ENCODE measurements at regions not wholly inside any gene's neighbourhood (a gene's known extent, or its start where the extent isn't known, plus 50 kb on each side); places are given as distances from the start of the nearest gene placed in this dataset.

- TF ChIP-seq ZBTB11 (tag by site-specific recombination; conservative IDR thresholded peaks at IDR 0.05; ENCODE audit: low read depth) = no peak
- TF ChIP-seq FEZF1 (tag by site-specific recombination; IDR thresholded peaks at IDR 0.05) = no peak
- TF ChIP-seq ZNF398 (tag by site-specific recombination; IDR thresholded peaks at IDR 0.05) = no peak
- no peak for TF ChIP-seq ZNF18 (tag by site-specific recombination; IDR thresholded peaks at IDR 0.05)
- no peak for TF ChIP-seq ZNF140 (tag by site-specific recombination; IDR thresholded peaks at IDR 0.05)
- no peak for TF ChIP-seq KLF9 (tag by site-specific recombination; IDR thresholded peaks at IDR 0.05; ENCODE audit: low read depth)
- TF ChIP-seq ZNF157 (tag by site-specific recombination; IDR thresholded peaks at IDR 0.05) = no peak
- TF ChIP-seq HIC1 (tag by site-specific recombination; IDR thresholded peaks at IDR 0.05) = no peak
Measured at GRCh38 chr1:222079566-222079965, 337.7 kb upstream of the DUSP10 start (continued).

- ChIA-PET CTCF (no interaction called here), POLR2A (no interaction called here)
- no peaks in the 10 kb centered on the region for H3K36me3 ChIP-seq (ENCODE audit: control insufficient read depth in 2 of 2, insufficient read depth in 1 of 2, low read length in 2 of 2)
- no peaks in the 10 kb centered on the region for H3K4me1 ChIP-seq (ENCODE audit: control insufficient read depth, insufficient read depth, low read length)
- no peak for TF ChIP-seq ZNF214 (tag by site-specific recombination; IDR thresholded peaks at IDR 0.05; ENCODE audit: borderline replicate concordance)
- TF ChIP-seq ZNF398 (tag by site-specific recombination; IDR thresholded peaks at IDR 0.05) = no peak
- no peak for TF ChIP-seq ZNF558 (tag by site-specific recombination; IDR thresholded peaks at IDR 0.05)
- no peak for TF ChIP-seq ZEB2 (tag by site-specific recombination; IDR thresholded peaks at IDR 0.05)
- TF ChIP-seq YY2 (tag by site-specific recombination; IDR thresholded peaks at IDR 0.05) = no peak
- TF ChIP-seq ZNF621 (tag by site-specific recombination; IDR thresholded peaks at IDR 0.05) = no peak
- no peak for TF ChIP-seq ZNF341 (tag by site-specific recombination; IDR thresholded peaks at IDR 0.05; ENCODE audit: low read depth)
- no peak for TF ChIP-seq GLI4 (tag by site-specific recombination; IDR thresholded peaks at IDR 0.05)
- no peak for TF ChIP-seq ZNF274 (IDR thresholded peaks at IDR 0.05; ENCODE audit: low read length)
- no peak for TF ChIP-seq ZNF274 (tag by site-specific recombination; IDR thresholded peaks at IDR 0.05; ENCODE audit: borderline replicate concordance)
- no peak for TF ChIP-seq ZNF48 (tag by site-specific recombination; IDR thresholded peaks at IDR 0.05)
- no peak for TF ChIP-seq ZNF677 (tag by site-specific recombination; IDR thresholded peaks at IDR 0.05)
- TF ChIP-seq PRDM2 (tag by site-specific recombination; IDR thresholded peaks at IDR 0.05; ENCODE audit: borderline replicate concordance) = no peak
- H3K4me3 ChIP-seq (ENCODE audit: low read depth, low read length) = no peak overlapping the region
- H3K9me3 ChIP-seq (ENCODE audit: control insufficient read depth, insufficient read depth, low read depth, low read length) = no peaks in the 10 kb centered on the region
- H3K27ac ChIP-seq (ENCODE audit: extremely low read depth, low read depth, low read length) = no peak overlapping the region
Measured at GRCh38 chr1:222077206-222077605, 335.3 kb upstream of the DUSP10 start.

Measured in HEK293 (cell line).